ENCODE measurements at regions not wholly inside any gene's neighbourhood (a gene's known extent, or its start where the extent isn't known, plus 50 kb on each side); places are given as distances from the start of the nearest gene placed in this dataset.

DNA sequence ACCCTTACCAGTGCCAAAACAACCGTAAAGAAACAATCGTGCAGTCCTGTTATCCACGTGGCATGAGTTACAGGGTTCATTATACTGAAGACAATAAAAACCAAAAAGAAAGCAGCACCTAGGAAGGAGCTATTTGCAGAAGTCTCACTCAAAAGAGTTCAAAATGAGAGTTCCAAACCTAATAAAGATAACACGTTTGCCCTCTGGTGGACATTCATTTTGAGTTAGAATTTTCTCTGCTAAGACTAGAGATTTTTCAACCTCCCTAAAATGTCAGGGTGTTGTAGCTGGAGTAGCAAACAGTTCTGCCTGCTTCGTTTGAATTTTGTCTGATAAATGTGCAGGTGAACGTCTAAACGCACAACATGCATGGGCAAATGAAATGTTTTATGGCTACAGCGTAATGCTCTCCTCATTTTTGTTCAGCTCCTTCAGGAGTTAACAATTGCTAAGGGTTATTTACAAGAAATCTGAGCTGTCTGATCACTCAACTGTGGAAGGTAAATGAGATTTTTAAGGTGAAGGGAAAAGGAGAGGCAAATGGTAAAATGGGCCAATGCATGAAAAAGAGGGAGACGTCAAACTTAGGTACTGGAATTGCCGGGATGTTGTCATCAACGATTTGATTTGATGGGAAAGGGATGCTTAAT, 1067.9 kb upstream of the EEF2KMT start:
- no peak for DNase-seq
- intact Hi-C loops (cut with micrococcal nuclease): no loop called here
- no peak for ATAC-seq

DNA sequence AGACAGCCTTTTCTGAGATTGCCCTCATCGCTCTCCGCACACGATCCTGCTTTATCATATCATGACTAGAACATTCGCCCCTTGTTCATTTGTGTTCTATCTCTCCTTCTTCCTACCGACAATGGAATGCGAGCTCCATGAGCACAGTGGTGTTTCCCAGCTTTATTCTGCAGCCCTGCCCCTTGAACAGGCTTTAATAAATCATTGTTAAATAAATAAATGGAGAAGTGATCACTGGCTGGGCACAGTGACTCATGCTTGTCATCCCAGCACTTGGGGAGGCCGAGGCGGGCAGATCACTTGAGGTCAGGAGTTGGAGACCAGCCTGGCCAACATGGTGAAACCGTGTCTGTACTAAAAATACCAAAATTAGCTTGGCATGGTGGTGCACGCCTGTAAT, 1063.3 kb upstream of the EEF2KMT start:
- ATAC-seq (no peak), DNase-seq (no peak)
- intact Hi-C loops (cut with micrococcal nuclease): no loop called here

DNA sequence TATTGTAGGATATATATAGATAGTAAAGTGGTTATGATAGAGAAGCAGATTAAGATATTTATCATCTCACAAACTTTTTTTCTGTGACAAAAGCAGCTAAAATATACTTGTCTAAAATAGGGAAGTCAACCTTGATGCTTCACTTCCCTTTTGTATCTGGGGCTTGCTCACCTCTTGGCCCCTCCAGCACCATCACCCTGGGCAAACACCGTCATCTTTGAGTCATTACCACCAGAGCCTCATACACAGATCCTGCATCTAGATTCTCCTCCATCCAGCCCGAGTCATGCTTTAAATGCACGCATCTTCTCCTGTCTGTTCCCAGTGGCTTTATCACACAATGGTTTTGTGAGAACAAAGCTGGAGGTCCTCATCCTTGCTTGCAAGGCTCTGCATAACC, 1062.7 kb upstream of the EEF2KMT start:
- ATAC-seq (no peak), DNase-seq (no peak)
- intact Hi-C loops (cut with micrococcal nuclease): no loop called here

DNA sequence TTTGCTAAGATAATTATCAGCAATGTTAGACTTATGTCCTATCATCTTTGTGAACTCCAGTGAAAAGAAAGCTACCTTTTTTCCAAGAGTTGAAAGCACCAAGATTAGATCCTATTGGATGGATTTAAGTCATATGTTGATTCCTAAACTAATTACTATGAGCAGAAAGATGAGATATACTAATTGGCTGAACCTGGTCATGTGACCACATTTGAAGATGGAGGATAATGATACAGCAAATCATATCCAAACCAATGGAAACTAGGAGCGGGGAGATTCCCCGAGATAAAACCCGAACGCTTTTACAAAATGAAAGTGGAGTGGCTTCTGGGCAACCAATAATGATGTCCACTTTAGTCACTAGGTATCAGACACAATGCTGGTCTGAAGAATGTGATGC, 1060.2 kb upstream of the EEF2KMT start:
- DNase-seq (no peak), ATAC-seq (no peak)
- intact Hi-C loops (cut with micrococcal nuclease): no loop called here

DNA sequence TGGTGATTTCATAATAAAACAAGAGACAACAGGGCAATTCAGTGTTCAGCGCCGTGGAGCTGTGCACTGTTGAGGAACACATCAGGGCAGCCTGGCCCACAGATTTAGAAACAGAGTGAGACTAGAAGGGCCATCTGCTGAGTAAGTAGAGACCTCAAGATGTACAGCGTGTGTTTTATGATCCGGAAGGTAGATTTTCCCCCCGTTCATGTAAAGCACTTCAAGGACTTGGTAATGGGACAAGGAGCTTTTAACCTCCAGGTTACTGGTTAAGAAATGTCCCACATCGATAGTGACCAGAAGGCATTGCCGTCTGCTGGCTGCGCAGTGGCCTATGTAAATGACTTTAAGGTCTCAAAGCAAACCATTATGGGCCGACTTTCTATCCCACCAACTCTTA, 1057.7 kb upstream of the EEF2KMT start:
- DNase-seq (no peak), ATAC-seq (no peak)
- intact Hi-C loops (cut with micrococcal nuclease): no loop called here

DNA sequence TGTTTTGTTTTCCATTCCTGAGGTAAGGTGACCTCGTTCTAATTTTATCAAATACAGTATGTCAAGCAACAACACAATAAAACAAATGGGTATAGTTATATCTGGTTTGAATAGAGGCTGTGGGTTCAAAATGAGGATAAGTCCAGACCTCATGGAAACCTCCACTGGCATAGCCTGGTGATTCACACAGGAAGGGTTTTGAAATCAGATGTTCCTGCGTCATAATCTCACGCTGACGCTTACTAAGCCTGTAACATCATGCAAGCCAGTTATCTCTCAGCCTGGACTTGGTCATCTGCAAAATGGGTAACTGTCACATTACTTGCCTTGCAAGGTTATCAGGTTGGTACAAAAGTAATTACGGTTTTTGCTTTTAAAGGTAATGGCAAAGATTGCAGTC, 1056.3 kb upstream of the EEF2KMT start:
- ATAC-seq: no peak
- intact Hi-C loops (cut with micrococcal nuclease): no loop called here
- no peak for DNase-seq

DNA sequence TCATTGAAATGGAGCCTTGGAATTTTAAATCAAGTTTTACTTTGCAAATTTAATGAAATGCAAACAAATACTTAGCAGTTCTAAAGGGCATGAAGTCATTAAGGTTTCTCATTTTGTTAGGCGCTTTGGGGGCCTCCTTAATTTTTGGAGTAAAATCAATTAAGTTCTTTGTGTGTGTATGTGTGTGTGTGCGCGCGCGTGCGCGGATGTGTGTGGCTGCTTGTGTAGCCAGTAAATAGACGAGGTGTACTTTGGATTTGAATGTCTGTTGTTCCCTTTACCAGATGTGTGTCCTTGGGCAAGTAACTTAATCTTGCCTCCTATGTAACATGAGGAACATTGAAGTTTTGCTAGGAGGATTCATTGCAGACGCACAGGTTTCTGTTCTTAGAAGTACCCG, 1051.4 kb upstream of the EEF2KMT start:
- no peak for ATAC-seq
- intact Hi-C loops (cut with micrococcal nuclease): no loop called here
- DNase-seq: no peak

DNA sequence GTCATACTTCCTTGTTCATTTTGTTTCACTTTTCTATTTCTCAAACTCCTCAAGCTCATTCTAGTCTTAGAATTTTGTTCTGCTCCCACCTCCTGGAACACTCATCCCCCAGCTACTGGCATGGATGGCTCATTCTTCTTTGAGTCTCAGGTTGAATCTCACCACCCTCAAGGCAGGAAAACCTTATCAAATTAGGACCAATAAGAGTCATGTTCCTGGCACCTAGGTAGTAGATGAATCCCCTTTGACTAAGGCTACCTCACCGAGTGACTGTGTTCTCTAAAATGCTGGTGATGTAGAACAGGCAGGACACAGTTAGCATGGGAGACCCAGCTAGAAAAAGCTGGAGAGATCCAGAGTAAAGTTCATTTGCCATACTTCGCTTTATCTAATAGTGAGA, 1050.8 kb upstream of the EEF2KMT start:
- DNase-seq (no peak), ATAC-seq (no peak)
- intact Hi-C loops (cut with micrococcal nuclease): no loop called here

DNA sequence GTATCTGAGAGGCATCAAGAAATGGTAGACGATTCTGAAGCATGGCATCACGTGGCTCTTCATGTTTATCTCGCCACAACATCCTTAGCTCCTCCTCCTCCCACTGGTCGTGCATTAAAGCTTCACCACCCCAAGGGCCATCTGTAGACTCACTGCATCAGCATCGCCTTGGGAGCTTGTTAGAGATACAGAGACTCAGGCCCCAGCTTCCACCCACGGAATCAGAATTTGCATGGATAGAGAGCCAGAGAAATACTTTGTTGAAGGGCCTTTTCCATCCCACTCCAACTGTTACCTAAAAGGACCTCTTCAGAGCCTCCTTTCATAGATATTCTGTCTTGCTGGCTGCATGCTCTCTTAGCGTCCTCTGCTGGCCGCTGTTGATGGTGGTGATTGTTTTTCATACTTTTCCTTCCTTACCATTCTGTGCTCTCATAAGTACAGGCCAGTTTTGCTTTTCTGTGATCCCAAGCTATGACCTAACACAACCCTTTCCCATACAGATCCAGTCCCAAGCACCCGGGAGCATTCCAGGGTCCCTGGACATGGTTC, 1049.4 kb upstream of the EEF2KMT start:
- DNase-seq (no peak), ATAC-seq (no peak)
- intact Hi-C loops (cut with micrococcal nuclease): no loop called here

DNA sequence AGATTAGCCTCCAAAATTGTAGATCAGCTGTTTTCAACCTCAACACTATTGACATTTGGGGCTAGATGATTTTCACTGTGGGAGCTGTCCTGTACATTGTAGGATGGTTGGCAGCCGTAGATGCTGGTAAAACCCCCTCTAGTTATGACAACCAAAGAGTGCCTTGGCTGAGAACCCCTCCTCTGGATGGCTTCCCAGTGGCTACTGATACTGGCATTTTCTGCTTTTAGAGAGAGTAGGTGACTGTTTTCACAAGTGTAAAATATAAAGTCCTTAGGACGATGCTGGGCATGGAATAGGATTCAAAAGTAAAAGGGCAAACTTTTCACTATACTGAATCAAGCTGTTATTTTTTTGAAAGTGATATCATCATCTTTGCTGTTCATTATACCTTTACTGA, 1048.8 kb upstream of the EEF2KMT start:
- DNase-seq (no peak), ATAC-seq (no peak)
- intact Hi-C loops (cut with micrococcal nuclease): no loop called here

DNA sequence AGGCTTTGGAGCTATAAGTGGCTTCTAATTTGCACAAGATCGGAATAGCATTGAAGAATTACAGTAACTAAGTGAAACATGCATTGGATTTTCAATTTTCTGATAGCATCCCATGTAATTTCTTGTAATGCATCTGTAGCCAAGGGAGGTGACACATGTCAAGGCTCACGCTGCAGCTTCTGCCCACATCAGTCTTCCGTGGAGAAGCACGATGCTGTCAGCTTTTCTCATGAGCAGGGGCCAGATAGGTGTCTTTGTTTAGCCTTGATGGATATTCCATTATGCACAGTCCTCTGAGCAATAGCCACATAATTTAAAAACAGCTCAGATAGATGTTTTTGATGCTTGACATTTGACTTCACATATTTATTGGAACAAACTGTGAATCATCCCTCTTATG, 1046.9 kb upstream of the EEF2KMT start:
- DNase-seq (no peak), ATAC-seq (no peak)
- intact Hi-C loops (cut with micrococcal nuclease): no loop called here

DNA sequence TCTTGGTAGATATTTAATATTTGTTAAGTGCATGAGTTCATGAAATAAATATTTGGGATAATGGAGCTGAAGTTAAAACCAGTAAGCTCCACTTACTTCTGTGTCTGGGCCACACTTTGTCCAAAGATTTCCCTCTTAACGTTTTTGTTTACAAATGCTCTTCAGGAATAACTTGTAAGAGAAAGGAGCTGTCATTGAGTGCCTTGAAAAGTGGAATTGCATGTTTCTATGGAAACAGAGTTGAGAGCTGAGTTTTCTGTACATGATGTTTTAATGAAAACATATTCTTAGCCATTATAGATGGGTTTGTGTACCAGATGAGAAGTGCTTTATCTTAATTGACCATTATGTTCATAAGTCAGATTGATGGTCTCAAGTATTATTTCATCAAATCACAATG, 1045.4 kb upstream of the EEF2KMT start:
- intact Hi-C loops (cut with micrococcal nuclease): no loop called here
- no peak for DNase-seq
- ATAC-seq: no peak

DNA sequence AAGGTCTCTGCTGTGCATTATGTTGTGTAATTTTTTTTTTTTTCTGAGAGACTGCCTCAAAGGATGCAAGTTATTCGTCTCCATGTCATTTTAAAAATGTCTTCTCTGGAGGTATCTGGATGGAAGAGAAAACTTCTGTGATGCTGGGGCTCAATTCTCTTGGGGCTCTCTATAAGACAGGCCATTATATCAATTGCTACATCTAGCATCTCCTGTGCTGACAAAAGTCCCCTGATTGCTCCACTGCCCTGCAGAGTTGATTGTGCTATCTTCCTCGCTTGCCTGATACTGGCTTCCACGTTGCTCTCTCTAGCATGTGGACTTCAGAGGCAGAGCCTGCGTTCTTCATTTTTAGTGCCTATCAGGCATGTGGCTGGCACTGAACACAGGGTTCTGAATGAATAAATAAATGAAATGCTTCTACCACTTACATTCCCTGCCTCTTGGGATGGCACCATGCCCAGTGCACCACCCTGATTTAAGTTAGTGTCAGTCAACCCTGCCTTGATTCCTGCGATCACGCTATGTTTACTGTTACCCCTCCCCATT, 1035.5 kb upstream of the EEF2KMT start:
- DNase-seq (no peak), ATAC-seq (no peak)
- intact Hi-C loops (cut with micrococcal nuclease): no loop called here

DNA sequence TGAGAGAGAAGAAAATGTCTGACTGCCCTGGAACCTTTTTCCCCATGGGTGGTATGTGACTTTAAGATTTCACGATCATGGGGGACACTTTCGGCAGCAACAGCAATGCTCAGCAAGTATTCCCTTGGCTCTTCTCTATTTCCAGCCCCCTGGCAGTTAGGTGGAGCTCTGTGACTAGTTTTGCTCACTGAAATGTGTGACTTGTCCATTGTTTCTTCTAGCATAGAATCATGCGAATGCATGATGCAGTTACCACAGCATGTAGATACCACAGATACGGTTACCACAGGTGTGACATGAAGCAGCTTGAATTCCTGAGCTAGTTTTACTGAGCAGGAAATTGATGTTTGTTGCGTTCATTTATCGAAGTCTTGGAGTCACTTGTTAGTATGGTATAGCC, 1034.5 kb upstream of the EEF2KMT start:
- no peak for ATAC-seq
- DNase-seq: no peak
- intact Hi-C loops (cut with micrococcal nuclease): no loop called here

DNA sequence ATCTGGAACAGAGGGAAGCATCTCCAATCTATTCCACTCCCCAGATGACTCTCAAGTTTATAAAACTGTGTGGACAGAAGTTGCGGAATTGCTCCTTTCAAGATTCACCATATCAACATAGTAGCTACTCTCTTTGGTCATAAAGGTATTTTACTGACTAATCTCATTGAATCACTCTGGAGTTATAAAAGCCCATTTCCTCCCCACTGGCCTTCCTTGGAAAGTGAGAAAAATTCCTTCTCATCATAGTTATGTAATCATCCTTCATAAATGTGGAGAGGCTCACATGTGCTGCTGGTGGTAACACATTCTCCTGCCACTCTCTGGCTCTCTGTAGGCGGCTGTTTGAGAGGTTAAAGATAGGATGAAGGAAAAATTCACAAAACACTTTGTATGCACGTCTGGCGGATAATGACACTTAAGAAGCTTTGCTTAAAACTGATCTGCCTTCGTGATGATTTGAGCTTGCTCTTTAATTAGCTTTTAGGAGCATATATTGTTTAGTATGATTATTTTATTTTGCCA, 1034.0 kb upstream of the EEF2KMT start:
- intact Hi-C loops (cut with micrococcal nuclease): no loop called here
- no peak for ATAC-seq
- DNase-seq: no peak

DNA sequence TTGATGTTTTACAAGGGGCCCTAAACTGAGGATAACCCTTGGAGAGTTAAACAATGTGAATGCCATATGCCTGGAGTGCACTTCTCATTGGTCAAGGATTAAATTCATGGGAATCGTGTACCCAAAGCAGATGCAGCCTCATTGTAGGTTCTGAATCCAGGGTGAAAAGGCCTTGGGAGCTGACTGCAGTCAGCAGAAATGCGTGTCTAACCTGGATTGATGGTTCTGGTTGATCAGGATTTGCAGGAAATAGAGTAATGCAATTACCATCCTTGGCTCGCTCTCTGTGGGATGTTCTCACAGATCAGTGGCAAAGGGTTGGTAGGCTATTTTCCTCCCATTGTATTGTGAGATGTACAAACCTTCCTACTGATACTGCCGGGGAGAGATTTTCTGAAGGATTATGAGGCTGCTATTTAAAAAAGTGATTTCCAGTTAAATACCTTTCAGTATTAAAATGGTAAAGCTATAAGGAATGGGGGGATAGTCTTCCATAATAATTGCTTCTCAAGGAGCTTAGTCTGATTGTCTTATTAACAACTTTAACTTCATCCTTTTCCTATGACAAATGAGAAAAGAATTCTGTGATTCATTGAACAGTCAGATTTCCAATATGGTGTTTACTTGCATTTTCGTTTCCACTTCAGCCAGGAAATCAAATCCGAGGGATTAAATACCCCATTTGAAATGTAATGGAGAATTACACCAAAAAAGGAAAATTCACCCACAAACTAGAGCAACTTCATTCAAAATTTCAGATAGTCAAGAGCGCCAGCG, 1028.1 kb upstream of the EEF2KMT start:
- intact Hi-C loops (cut with micrococcal nuclease): no loop called here
- no peak for ATAC-seq
- no peak for DNase-seq

DNA sequence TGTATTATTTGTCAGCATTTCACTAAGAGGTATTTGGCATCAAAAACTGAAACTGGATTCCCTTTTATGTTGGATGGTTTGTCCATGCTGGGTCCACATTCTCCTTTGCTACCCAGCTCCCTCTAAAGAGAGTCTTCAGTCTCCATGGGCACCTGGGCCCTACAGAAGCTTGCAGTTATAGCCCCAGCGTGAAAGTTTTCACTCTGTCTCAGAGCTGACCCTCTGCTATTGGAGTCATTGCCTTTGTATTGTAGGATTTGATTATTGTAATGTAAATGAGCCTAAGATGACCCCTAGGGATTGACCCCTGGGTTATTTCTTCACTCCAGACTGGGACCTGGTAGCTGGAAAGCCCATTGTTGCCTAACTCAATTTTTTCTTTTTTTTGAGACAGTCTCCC, 1026.5 kb upstream of the EEF2KMT start:
- intact Hi-C loops (cut with micrococcal nuclease): no loop called here
- ATAC-seq (no peak), DNase-seq (no peak)

DNA sequence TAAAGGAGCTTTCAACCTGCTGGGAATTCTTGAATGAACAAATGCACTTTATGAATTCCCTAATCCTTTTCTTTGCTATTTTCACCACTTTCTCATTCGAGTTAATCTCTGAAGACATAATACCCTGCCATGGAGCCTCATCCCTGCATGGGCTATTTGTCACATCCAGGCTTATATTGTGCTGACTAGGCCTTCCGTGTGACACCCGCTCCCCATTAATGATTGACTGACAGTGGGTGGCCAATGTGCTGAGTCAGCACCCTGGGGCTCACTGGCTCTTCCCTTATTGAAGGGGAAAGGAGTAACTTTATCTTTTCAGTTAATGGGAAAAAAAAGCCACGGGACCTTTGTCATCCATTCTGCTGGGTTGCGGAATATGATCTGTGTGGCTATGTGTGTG, 1024.8 kb upstream of the EEF2KMT start:
- DNase-seq (no peak), ATAC-seq (no peak)
- intact Hi-C loops (cut with micrococcal nuclease): no loop called here

DNA sequence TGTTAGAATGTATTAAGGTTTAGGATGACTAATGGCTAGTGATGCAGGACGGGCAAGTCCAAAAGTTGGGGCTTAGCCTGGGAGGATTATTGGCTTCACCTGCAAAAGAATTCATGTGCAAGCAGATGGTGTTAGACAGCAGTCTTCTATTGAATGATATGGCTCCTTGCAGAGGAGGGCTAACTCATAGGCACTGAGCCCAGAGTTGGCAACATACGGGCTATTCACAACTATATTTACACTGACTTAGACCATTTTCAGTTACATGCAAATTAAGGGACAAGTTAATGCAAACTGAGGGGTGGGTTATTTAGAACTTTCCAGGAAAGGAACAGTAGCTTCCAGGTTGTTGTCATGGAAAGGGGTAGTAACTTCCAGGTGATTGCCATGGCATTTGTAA, 1017.1 kb upstream of the EEF2KMT start:
- ATAC-seq (no peak), DNase-seq (no peak)
- intact Hi-C loops (cut with micrococcal nuclease): no loop called here

DNA sequence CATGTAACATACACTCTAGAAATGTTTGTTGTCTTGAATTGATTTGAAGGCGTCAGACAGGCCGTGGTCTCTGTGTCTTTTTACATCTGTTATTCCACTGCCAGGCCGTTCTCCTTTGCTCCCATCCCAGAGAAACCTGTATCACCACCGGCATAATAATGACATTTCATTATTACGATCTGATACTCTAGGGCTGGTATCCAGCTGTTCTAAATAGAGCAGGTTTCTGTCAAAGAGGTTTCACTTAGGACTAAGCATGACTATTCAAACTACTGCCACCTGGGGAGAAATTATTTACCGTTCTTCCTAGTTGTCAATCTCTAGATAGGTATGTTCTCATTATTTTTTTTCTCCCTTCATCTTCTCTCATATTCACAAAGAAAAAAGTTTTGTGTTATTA, 1016.2 kb upstream of the EEF2KMT start:
- intact Hi-C loops (cut with micrococcal nuclease): no loop called here
- DNase-seq (no peak), ATAC-seq (no peak)

DNA sequence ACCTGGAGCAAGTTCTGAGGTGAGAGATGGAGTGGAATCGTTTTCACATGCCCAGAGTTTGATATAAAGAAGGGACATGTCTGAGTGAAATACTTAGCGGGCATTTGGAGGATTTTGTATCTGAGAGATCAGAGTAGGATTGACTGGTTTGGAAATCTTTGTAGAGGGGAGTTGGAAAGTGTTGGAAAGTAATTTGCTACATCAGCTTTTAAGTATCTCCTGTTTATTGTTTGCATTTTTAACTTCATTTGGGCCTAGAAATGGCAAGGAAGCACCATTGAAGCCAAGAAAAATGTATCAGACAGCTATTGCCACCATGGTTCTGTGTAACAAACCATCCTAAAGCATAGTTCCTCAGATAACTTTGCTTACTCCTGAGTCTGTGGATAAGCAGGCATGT, 1015.1 kb upstream of the EEF2KMT start:
- intact Hi-C loops (cut with micrococcal nuclease): no loop called here
- DNase-seq: no peak
- ATAC-seq: no peak
